Transverse colon (tissue), 4 donors: ENCODE measurements at regions not wholly inside any gene's neighbourhood (a gene's known extent, or its start where the extent isn't known, plus 50 kb on each side); places are given as distances from the start of the nearest gene placed in this dataset.

Source experiments
- DNase-seq: peaks from one replicate; pipeline ENCODE4 v3.0.0-alpha.2; 2019
- H3K27ac ChIP-seq, 4 donors: fragments of 200-600 bp; sonication (generic); 2 replicates each; pipeline ENCODE4 v1.5.1; 2016 to 2018; ENCODE audit warnings: inconsistent platforms in 4 of 4
- H3K27me3 ChIP-seq: fragments of 200-600 bp; sonication (generic); 2 replicates; pipeline ENCODE4 v1.5.1; 2017; ENCODE audit warnings: inconsistent platforms
- H3K36me3 ChIP-seq, 4 donors: fragments of 200-600 bp; sonication (generic); 2 replicates each; pipeline ENCODE4 v1.5.1; 2017 to 2019; ENCODE audit warnings: inconsistent platforms in 4 of 4
- H3K4me1 ChIP-seq, 4 donors: fragments of 200-600 bp; sonication (generic); 2 replicates each; pipeline ENCODE4 v1.5.1; 2017 to 2020; ENCODE audit warnings: inconsistent platforms in 4 of 4
- H3K4me3 ChIP-seq, 4 donors: fragments of 200-600 bp; sonication (generic); 1 replicate in 1 of 4; 2 replicates in 3 of 4; pipeline versions ENCODE4 v1.5.1 to v1.6.1; 2017 to 2019; ENCODE audit warnings: inconsistent platforms in 4 of 4
- H3K9me3 ChIP-seq, 2 donors: fragments of 200-600 bp; sonication (generic); 2 replicates each; pipeline ENCODE4 v1.5.1; 2017 to 2019; ENCODE audit warnings: inconsistent platforms in 2 of 2
- CTCF ChIP-seq, 5 experiments: fragments of 200-600 bp in 3 of 5; fragments of 450-650 bp in 2 of 5; sonication (generic) in 3 of 5; IDR thresholded peaks; 1 replicate in 2 of 5; 2 replicates in 3 of 5; pipeline ENCODE4 v1.5.1; 2016 to 2017; ENCODE audit warnings: antibody characterized with exemption in 5 of 5, inconsistent platforms in 3 of 5, mild to moderate bottlenecking in 2 of 5, moderate library complexity in 1 of 5
- EP300 ChIP-seq: sonication (generic); formaldehyde crosslinking; IDR thresholded peaks from one replicate; pipeline ENCODE4 v1.6.1; 2017; ENCODE audit warnings: antibody characterized with exemption, low read depth
- POLR2A ChIP-seq: fragments of 450-650 bp; IDR thresholded peaks from one replicate; pipeline ENCODE4 v1.6.1; 2016; ENCODE audit warnings: antibody characterized with exemption, mild to moderate bottlenecking, moderate library complexity
- POLR2AphosphoS5 ChIP-seq, 3 donors: sonication (generic); formaldehyde crosslinking; IDR thresholded peaks; one replicate each; pipeline ENCODE4 v1.6.1; 2016; ENCODE audit warnings: antibody characterized with exemption in 3 of 3
- WGBS, 2 donors: methylation state at CpG; one replicate each; pipeline ENCODE4 v1.1.5; 2018; ENCODE audit warnings: low coverage in 1 of 2; 5-methylcytosine and 5-hydroxymethylcytosine counted together
- in situ Hi-C, 4 donors: fragments of 200-750 bp; cut with MboI; loops; one replicate each; pipeline versions ENCODE4 v1.15.0 to v1.15.1; 2017; ENCODE audit warnings: low sequenced_read_pairs in 3 of 4, low pct_ligation_motif_present in 1 of 4, low pct_unique_long_range_greater_than_20kb in 1 of 4
- intact Hi-C: fragments of 100-400 bp; cut with DNase I; formaldehyde crosslinking; loops from one replicate; pipeline ENCODE4 v1.15.1; 2023; ENCODE audit warnings: low total_unique reads

DNA sequence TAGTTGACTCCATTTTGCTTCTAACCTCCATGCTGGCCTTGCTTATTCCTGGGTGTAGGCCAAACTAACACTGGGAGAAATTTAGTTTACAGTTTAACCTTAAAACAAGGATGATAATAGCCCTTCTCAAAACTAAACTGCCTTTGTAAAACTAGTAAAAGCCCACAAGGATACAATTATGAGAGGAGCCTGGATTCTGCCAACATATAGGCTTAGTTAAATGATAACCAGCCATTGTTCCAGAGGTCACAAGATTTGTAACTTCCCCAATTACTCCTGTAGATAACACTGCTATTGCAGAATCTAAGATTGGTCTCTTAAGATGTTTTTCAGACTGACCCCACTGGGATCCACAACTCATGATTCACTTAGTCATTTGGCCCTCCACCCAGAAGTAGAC, 2300.3 kb upstream of the C9orf72 start:
- H3K27ac ChIP-seq, result peak overlapping the region in 3 of 4 donors; percentile 32 to 60 (median 41)
- peaks cover 0 to 5% of the 10 kb centered on the region in 2 donors for H3K9me3 ChIP-seq
- peaks cover 0 to 6% (median 2%) of the 10 kb centered on the region in 4 donors for H3K4me1 ChIP-seq
- DNase-seq, result no peak
- intact Hi-C loops (no loop called here), in situ Hi-C loops (no loop called here)
- no peak for TF ChIP-seq POLR2A
- H3K36me3 ChIP-seq, result no peaks in the 10 kb centered on the region
- H3K4me3 ChIP-seq, result no peak overlapping the region
- H3K27me3 ChIP-seq, result no peaks in the 10 kb centered on the region

DNA sequence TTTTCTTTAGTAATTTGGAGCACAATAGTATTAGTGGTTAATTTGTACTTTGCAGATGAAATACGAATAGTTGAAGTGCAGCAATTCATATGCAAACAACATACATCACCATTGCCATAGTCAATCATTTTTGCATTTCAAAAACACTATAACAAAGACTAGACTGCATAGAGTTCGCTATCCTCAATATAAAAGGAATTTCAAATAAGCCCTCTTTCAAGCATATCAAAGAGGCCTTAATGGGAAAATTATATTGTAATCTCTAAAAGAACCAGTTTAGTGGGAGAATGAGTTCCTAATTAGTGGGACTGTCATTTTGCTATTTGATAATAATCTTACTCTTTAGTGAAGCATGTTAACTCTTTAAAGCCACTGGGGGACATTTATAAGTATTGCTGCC, 2302.3 kb upstream of the C9orf72 start:
- intact Hi-C loops, result loop anchor here (1.0 kb wide), 1 partner anchor 16 kb away; no protein-coding TSS in a partner anchor
- Histone ChIP-seq H3K4me1 (peaks cover 0 to 6% (median 2%) of the 10 kb centered on the region in 4 donors), H3K4me3 (no peak overlapping the region), H3K27ac (no peak overlapping the region), H3K9me3 (peaks cover 0 to 5% of the 10 kb centered on the region in 2 donors), H3K36me3 (no peaks in the 10 kb centered on the region), H3K27me3 (no peaks in the 10 kb centered on the region)
- in situ Hi-C loops, result no loop called here
- no peak for DNase-seq
- no peak for TF ChIP-seq POLR2A
- no peak for TF ChIP-seq EP300
- TF ChIP-seq POLR2AphosphoS5 (IDR thresholded peaks at IDR 0.05), result no peak
- TF ChIP-seq CTCF (IDR thresholded peaks at IDR 0.05), result no peak
- 75 to 80% methylated on average over 2 of the region's 2 CpGs for WGBS, 2 donors

GRCh38 chr9:29882767-29883166, 2309.5 kb upstream of the C9orf72 start:
- Histone ChIP-seq H3K36me3 (no peaks in the 10 kb centered on the region), H3K4me1 (peaks cover 0 to 9% (median 0%) of the 10 kb centered on the region in 4 donors), H3K27me3 (no peaks in the 10 kb centered on the region), H3K9me3 (no peaks in the 10 kb centered on the region), H3K27ac (no peak overlapping the region), H3K4me3 (no peak overlapping the region)
- WGBS, 2 donors, result 50 to 60% methylated on average over 2 of the region's 2 CpGs
- in situ Hi-C loops, result no loop called here
- TF ChIP-seq CTCF (IDR thresholded peaks at IDR 0.05), result no peak
- TF ChIP-seq POLR2AphosphoS5 (IDR thresholded peaks at IDR 0.05), result no peak
- no peak for TF ChIP-seq EP300
- TF ChIP-seq POLR2A, result no peak
- intact Hi-C loops, result no loop called here
- DNase-seq, result no peak

- no peaks in the 10 kb centered on the region for H3K4me1 ChIP-seq
- H3K9me3 ChIP-seq, result no peaks in the 10 kb centered on the region
- H3K27ac ChIP-seq, result no peak overlapping the region
- H3K36me3 ChIP-seq, result no peaks in the 10 kb centered on the region
- H3K27me3 ChIP-seq, result no peaks in the 10 kb centered on the region
- in situ Hi-C loops (no loop called here), intact Hi-C loops (no loop called here)
- DNase-seq, result no peak
- TF ChIP-seq POLR2A (no peak), POLR2AphosphoS5 (IDR thresholded peaks at IDR 0.05) (no peak), EP300 (no peak), CTCF (IDR thresholded peaks at IDR 0.05) (no peak)
- no peak overlapping the region for H3K4me3 ChIP-seq
These were observed 2332.8 kb upstream of the C9orf72 start for GRCh38 chr9:29906065-29906464.

- in situ Hi-C loops, result no loop called here
- TF ChIP-seq POLR2A (no peak), CTCF (IDR thresholded peaks at IDR 0.05) (no peak), EP300 (no peak)
- H3K4me1 ChIP-seq, result no peaks in the 10 kb centered on the region
These were observed 2354.8 kb upstream of the C9orf72 start for GRCh38 chr9:29928072-29928471.

More at GRCh38 chr9:29928072-29928471, 2354.8 kb upstream of the C9orf72 start:
- no peaks in the 10 kb centered on the region for H3K27me3 ChIP-seq
- H3K4me3 ChIP-seq, result no peak overlapping the region
- H3K27ac ChIP-seq, result no peak overlapping the region
- DNase-seq, result no peak
- WGBS, 2 donors, result 85 to 86% methylated on average over 3 to 5 of the region's 5 CpGs
- H3K9me3 ChIP-seq, result no peaks in the 10 kb centered on the region
- intact Hi-C loops, result no loop called here
- H3K36me3 ChIP-seq, result no peaks in the 10 kb centered on the region
